Activated naive CD8-positive, alpha-beta T cell treated with anti-CD3 and anti-CD28 coated beads for 36 hours (primary cell): ENCODE measurements at regions not wholly inside any gene's neighbourhood (a gene's known extent, or its start where the extent isn't known, plus 50 kb on each side); places are given as distances from the start of the nearest gene placed in this dataset.

Experiments used
- DNase-seq: peaks from one replicate; pipeline ENCODE4 v3.0.0; 2021
- H3K27ac Mint-ChIP-seq: one replicate; pipeline ENCODE4 v1.8.0; 2022; ENCODE audit warnings: mild to moderate bottlenecking, moderate library complexity, mixed read lengths
- H3K27me3 Mint-ChIP-seq: one replicate; pipeline ENCODE4 v1.8.0; 2022; ENCODE audit warnings: mild to moderate bottlenecking, mixed read lengths
- H3K36me3 Mint-ChIP-seq: one replicate; pipeline ENCODE4 v1.8.0; 2021; ENCODE audit warnings: mild to moderate bottlenecking, mixed read lengths
- H3K4me1 Mint-ChIP-seq: one replicate; pipeline ENCODE4 v1.8.0; 2021; ENCODE audit warnings: mixed read lengths
- H3K4me3 Mint-ChIP-seq: one replicate; pipeline ENCODE4 v1.8.0; 2022; ENCODE audit warnings: mild to moderate bottlenecking, moderate library complexity, mixed read lengths
- H3K9me3 Mint-ChIP-seq: one replicate; pipeline ENCODE4 v1.8.0; 2022; ENCODE audit warnings: mixed read lengths

GRCh38 chr11:70677232-70677916 is 279.0 kb downstream of the CTTN start:
- H3K36me3 Mint-ChIP-seq = no peaks in the 10 kb centered on the region
- DNase-seq = no peak
- H3K4me1 Mint-ChIP-seq = peaks cover 1% of the 10 kb centered on the region
- peaks cover 10% of the 10 kb centered on the region for H3K27me3 Mint-ChIP-seq
- no peaks in the 10 kb centered on the region for H3K9me3 Mint-ChIP-seq
- no peak overlapping the region for H3K4me3 Mint-ChIP-seq
- no peak overlapping the region for H3K27ac Mint-ChIP-seq

GRCh38 chr11:70678931-70679900 is 280.9 kb downstream of the CTTN start:
- H3K4me1 Mint-ChIP-seq = peaks cover 1% of the 10 kb centered on the region
- H3K4me3 Mint-ChIP-seq = no peak overlapping the region
- no peak for DNase-seq
- peaks cover 6% of the 10 kb centered on the region for H3K27me3 Mint-ChIP-seq
- no peaks in the 10 kb centered on the region for H3K9me3 Mint-ChIP-seq
- H3K36me3 Mint-ChIP-seq = no peaks in the 10 kb centered on the region
- no peak overlapping the region for H3K27ac Mint-ChIP-seq

- Mint-ChIP-seq H3K27me3 (peaks cover 6% of the 10 kb centered on the region), H3K9me3 (no peaks in the 10 kb centered on the region)
- peak; percentile 16 for DNase-seq
Observed at GRCh38 chr11:70680781-70681281, 282.5 kb downstream of the CTTN start.

GRCh38 chr11:70682056-70682455 is 283.7 kb downstream of the CTTN start:
- Mint-ChIP-seq H3K4me1 (peaks cover 1% of the 10 kb centered on the region), H3K4me3 (no peak overlapping the region), H3K27me3 (peaks cover 6% of the 10 kb centered on the region), H3K36me3 (no peaks in the 10 kb centered on the region), H3K27ac (no peak overlapping the region), H3K9me3 (no peaks in the 10 kb centered on the region)
- DNase-seq = no peak

More at GRCh38 chr11:70680781-70681281, 282.5 kb downstream of the CTTN start:
- no peaks in the 10 kb centered on the region for H3K36me3 Mint-ChIP-seq
- H3K4me1 Mint-ChIP-seq = peaks cover 1% of the 10 kb centered on the region
- H3K27ac Mint-ChIP-seq = no peak overlapping the region
- no peak overlapping the region for H3K4me3 Mint-ChIP-seq

- Mint-ChIP-seq H3K27ac (no peak overlapping the region), H3K27me3 (peaks cover 6% of the 10 kb centered on the region), H3K4me3 (no peak overlapping the region), H3K9me3 (no peaks in the 10 kb centered on the region), H3K4me1 (peaks cover 1% of the 10 kb centered on the region), H3K36me3 (no peaks in the 10 kb centered on the region)
- no peak for DNase-seq
Observed at GRCh38 chr11:70682760-70683159, 284.4 kb downstream of the CTTN start.

GRCh38 chr11:70687716-70688115 is 289.4 kb downstream of the CTTN start:
- no peak for DNase-seq
- no peaks in the 10 kb centered on the region for H3K27me3 Mint-ChIP-seq
- H3K9me3 Mint-ChIP-seq = peaks cover 1% of the 10 kb centered on the region
- no peak overlapping the region for H3K27ac Mint-ChIP-seq
- no peaks in the 10 kb centered on the region for H3K4me1 Mint-ChIP-seq
- no peak overlapping the region for H3K4me3 Mint-ChIP-seq
- H3K36me3 Mint-ChIP-seq = no peaks in the 10 kb centered on the region

GRCh38 chr11:70688142-70688541 is 289.8 kb downstream of the CTTN start:
- H3K27me3 Mint-ChIP-seq = no peaks in the 10 kb centered on the region
- no peak overlapping the region for H3K4me3 Mint-ChIP-seq
- no peak overlapping the region for H3K27ac Mint-ChIP-seq
- no peaks in the 10 kb centered on the region for H3K36me3 Mint-ChIP-seq
- H3K9me3 Mint-ChIP-seq = peaks cover 1% of the 10 kb centered on the region
- no peaks in the 10 kb centered on the region for H3K4me1 Mint-ChIP-seq
- no peak for DNase-seq

- no peak for DNase-seq
- Mint-ChIP-seq H3K27me3 (peaks cover 6% of the 10 kb centered on the region), H3K9me3 (peaks cover 1% of the 10 kb centered on the region), H3K4me3 (no peak overlapping the region), H3K27ac (no peak overlapping the region), H3K36me3 (no peaks in the 10 kb centered on the region), H3K4me1 (no peaks in the 10 kb centered on the region)
Observed at GRCh38 chr11:70689764-70690163, 291.4 kb downstream of the CTTN start.

- peaks cover 1% of the 10 kb centered on the region for H3K9me3 Mint-ChIP-seq
- H3K27me3 Mint-ChIP-seq = peaks cover 6% of the 10 kb centered on the region
- no peak overlapping the region for H3K27ac Mint-ChIP-seq
- no peaks in the 10 kb centered on the region for H3K36me3 Mint-ChIP-seq
- H3K4me1 Mint-ChIP-seq = no peaks in the 10 kb centered on the region
- no peak for DNase-seq
- H3K4me3 Mint-ChIP-seq = no peak overlapping the region
Observed at GRCh38 chr11:70692131-70692530, 293.8 kb downstream of the CTTN start.

GRCh38 chr11:70694371-70694770 is 296.0 kb downstream of the CTTN start:
- no peak for DNase-seq
- H3K4me1 Mint-ChIP-seq = no peaks in the 10 kb centered on the region
- H3K27ac Mint-ChIP-seq = no peak overlapping the region
- no peaks in the 10 kb centered on the region for H3K36me3 Mint-ChIP-seq
- H3K9me3 Mint-ChIP-seq = peaks cover 1% of the 10 kb centered on the region
- peaks cover 6% of the 10 kb centered on the region for H3K27me3 Mint-ChIP-seq
- H3K4me3 Mint-ChIP-seq = no peak overlapping the region

- Mint-ChIP-seq H3K27me3 (peaks cover 6% of the 10 kb centered on the region), H3K36me3 (no peaks in the 10 kb centered on the region), H3K9me3 (no peaks in the 10 kb centered on the region), H3K4me3 (no peak overlapping the region), H3K4me1 (no peaks in the 10 kb centered on the region), H3K27ac (no peak overlapping the region)
- no peak for DNase-seq
Observed at GRCh38 chr11:70695086-70695960, 297.0 kb downstream of the CTTN start.

GRCh38 chr11:70696076-70696475 is 297.7 kb downstream of the CTTN start:
- no peaks in the 10 kb centered on the region for H3K4me1 Mint-ChIP-seq
- no peaks in the 10 kb centered on the region for H3K9me3 Mint-ChIP-seq
- DNase-seq = no peak
- no peak overlapping the region for H3K4me3 Mint-ChIP-seq
- no peak overlapping the region for H3K27ac Mint-ChIP-seq
- H3K36me3 Mint-ChIP-seq = no peaks in the 10 kb centered on the region
- peaks cover 6% of the 10 kb centered on the region for H3K27me3 Mint-ChIP-seq

GRCh38 chr11:70696564-70696963 is 298.2 kb downstream of the CTTN start:
- Mint-ChIP-seq H3K4me3 (no peak overlapping the region), H3K36me3 (no peaks in the 10 kb centered on the region), H3K27me3 (peaks cover 6% of the 10 kb centered on the region), H3K27ac (no peak overlapping the region), H3K9me3 (no peaks in the 10 kb centered on the region), H3K4me1 (no peaks in the 10 kb centered on the region)
- DNase-seq = no peak

GRCh38 chr11:70697701-70698100 is 299.4 kb downstream of the CTTN start:
- H3K27ac Mint-ChIP-seq = no peak overlapping the region
- H3K9me3 Mint-ChIP-seq = no peaks in the 10 kb centered on the region

GRCh38 chr11:70698871-70699270 is 300.5 kb downstream of the CTTN start:
- Mint-ChIP-seq H3K36me3 (no peaks in the 10 kb centered on the region), H3K9me3 (no peaks in the 10 kb centered on the region), H3K4me3 (no peak overlapping the region), H3K4me1 (no peaks in the 10 kb centered on the region), H3K27me3 (peaks cover 5% of the 10 kb centered on the region), H3K27ac (no peak overlapping the region)
- DNase-seq = no peak

More at GRCh38 chr11:70697701-70698100, 299.4 kb downstream of the CTTN start:
- Mint-ChIP-seq H3K4me1 (no peaks in the 10 kb centered on the region), H3K27me3 (peaks cover 6% of the 10 kb centered on the region), H3K36me3 (no peaks in the 10 kb centered on the region), H3K4me3 (no peak overlapping the region)
- DNase-seq = no peak
